Suprapubic skin (tissue), 3 donors: ENCODE measurements at regions not wholly inside any gene's neighbourhood (a gene's known extent, or its start where the extent isn't known, plus 50 kb on each side); places are given as distances from the start of the nearest gene placed in this dataset.

ENCODE experiments used
- CTCF ChIP-seq, 2 donors: fragments of 200-600 bp in 1 of 2; fragments of 450-650 bp in 1 of 2; sonication (generic) in 1 of 2; IDR thresholded peaks; one replicate each; pipeline ENCODE4 v1.5.1; 2016 to 2019; ENCODE audit warnings: antibody characterized with exemption in 2 of 2, mild to moderate bottlenecking in 1 of 2, moderate library complexity in 1 of 2
- EP300 ChIP-seq: sonication (generic); formaldehyde crosslinking; IDR thresholded peaks from one replicate; pipeline ENCODE4 v1.6.1; 2017; ENCODE audit warnings: antibody characterized with exemption
- POLR2A ChIP-seq, 2 donors: fragments of 450-650 bp; IDR thresholded peaks; one replicate each; pipeline ENCODE4 v1.6.1; 2017; ENCODE audit warnings: antibody characterized with exemption in 2 of 2, mild to moderate bottlenecking in 2 of 2, moderate library complexity in 2 of 2

- TF ChIP-seq CTCF (IDR thresholded peaks at IDR 0.05) (no peak), EP300 (no peak), POLR2A (IDR thresholded peaks at IDR 0.05) (no peak)
Observed at GRCh38 chr1:31510853-31511789, 65.2 kb upstream of the TINAGL1 start.
